Hematopoietic multipotent progenitor cell treated with erythropoietin and hydrocortisone succinate and interleukin-3 and kit ligand, for 15 days (in vitro differentiated cells): ENCODE measurements at regions not wholly inside any gene's neighbourhood (a gene's known extent, or its start where the extent isn't known, plus 50 kb on each side); places are given as distances from the start of the nearest gene placed in this dataset.

ENCODE experiments used
- DNase-seq: peaks from one replicate; pipeline ENCODE4 v3.0.0-alpha.2; 2015; ENCODE audit warnings: low spot score

- DNase-seq: no peak
Observed at GRCh38 chr16:8271344-8271743, 319.0 kb downstream of the TMEM114 start.

- DNase-seq: no peak
Observed at GRCh38 chr16:8262299-8262698, 328.0 kb downstream of the TMEM114 start.

GRCh38 chr16:8260140-8260539, 330.2 kb downstream of the TMEM114 start:
- no peak for DNase-seq

- no peak for DNase-seq
Observed at GRCh38 chr16:8258523-8258922, 331.8 kb downstream of the TMEM114 start.

GRCh38 chr16:8257561-8257960, 332.8 kb downstream of the TMEM114 start:
- no peak for DNase-seq

- no peak for DNase-seq
Observed at GRCh38 chr16:8254405-8254804, 335.9 kb downstream of the TMEM114 start.

GRCh38 chr16:8253718-8254117, 336.6 kb downstream of the TMEM114 start:
- no peak for DNase-seq

- no peak for DNase-seq
Observed at GRCh38 chr16:8251727-8252126, 338.6 kb downstream of the TMEM114 start.

GRCh38 chr16:8251298-8251697, 339.0 kb downstream of the TMEM114 start:
- DNase-seq: no peak

- DNase-seq: no peak
Observed at GRCh38 chr16:8247993-8248392, 342.3 kb downstream of the TMEM114 start.

GRCh38 chr16:8243981-8244380, 346.3 kb downstream of the TMEM114 start:
- no peak for DNase-seq

- no peak for DNase-seq
Observed at GRCh38 chr16:8241408-8241807, 348.9 kb downstream of the TMEM114 start.

- no peak for DNase-seq
Observed at GRCh38 chr16:8239443-8239842, 350.9 kb downstream of the TMEM114 start.

GRCh38 chr16:8237452-8237851, 352.9 kb downstream of the TMEM114 start:
- DNase-seq: no peak

GRCh38 chr16:8236816-8237215, 353.5 kb downstream of the TMEM114 start:
- no peak for DNase-seq

- DNase-seq: no peak
Observed at GRCh38 chr16:8230497-8230896, 359.8 kb downstream of the TMEM114 start.

GRCh38 chr16:8229011-8229520, 361.2 kb downstream of the TMEM114 start:
- no peak for DNase-seq

- DNase-seq: no peak
Observed at GRCh38 chr16:8217201-8217600, 373.1 kb downstream of the TMEM114 start.

GRCh38 chr16:8204769-8205168, 385.5 kb downstream of the TMEM114 start:
- DNase-seq: no peak

GRCh38 chr16:8204096-8204495, 386.2 kb downstream of the TMEM114 start:
- DNase-seq: no peak

- DNase-seq: no peak
Observed at GRCh38 chr16:8203101-8203500, 387.2 kb downstream of the TMEM114 start.

- no peak for DNase-seq
Observed at GRCh38 chr16:8200839-8201238, 389.5 kb downstream of the TMEM114 start.

GRCh38 chr16:8199390-8199789, 390.9 kb downstream of the TMEM114 start:
- DNase-seq: no peak

- peak; percentile 22 for DNase-seq
Observed at GRCh38 chr16:8194794-8195193, 395.5 kb downstream of the TMEM114 start.

- DNase-seq: no peak
Observed at GRCh38 chr16:8188841-8189240, 401.5 kb downstream of the TMEM114 start.
